Lower lobe of right lung (tissue), 2 donors: ENCODE measurements at regions not wholly inside any gene's neighbourhood (a gene's known extent, or its start where the extent isn't known, plus 50 kb on each side); places are given as distances from the start of the nearest gene placed in this dataset.

ENCODE experiments used
- ATAC-seq, 2 donors: fragments of 200-7000 bp; cut with Tn5 transposase; one replicate each; pipeline ENCODE4 v1.9.1; 2020 to 2022; ENCODE audit warnings: mild to moderate bottlenecking in 2 of 2, moderate library complexity in 2 of 2
- DNase-seq: peaks from one replicate; pipeline ENCODE4 v3.0.0-alpha.2; 2020
- H3K27ac ChIP-seq: fragments of 200-600 bp; one replicate; pipeline ENCODE4 v1.8.0; 2022
- H3K27me3 ChIP-seq: fragments of 200-600 bp; one replicate; pipeline ENCODE4 v1.8.0; 2022; ENCODE audit warnings: low read depth
- H3K36me3 ChIP-seq: fragments of 200-600 bp; one replicate; pipeline ENCODE4 v1.8.0; 2022; ENCODE audit warnings: mild to moderate bottlenecking
- H3K4me1 ChIP-seq: fragments of 200-600 bp; one replicate; pipeline ENCODE4 v1.8.0; 2022
- H3K4me3 ChIP-seq: fragments of 200-600 bp; one replicate; pipeline ENCODE4 v1.8.0; 2022; ENCODE audit warnings: mild to moderate bottlenecking
- H3K9me3 ChIP-seq: fragments of 200-600 bp; one replicate; pipeline ENCODE4 v1.8.0; 2022
- CTCF ChIP-seq: fragments of 200-600 bp; IDR thresholded peaks from one replicate; pipeline ENCODE4 v1.8.0; 2022; ENCODE audit warnings: antibody characterized with exemption, mild to moderate bottlenecking
- intact Hi-C: fragments of 100-400 bp; cut with DNase I; formaldehyde crosslinking; loops from one replicate; pipeline ENCODE4 v1.11.0; 2022
- donor health status: DM: no; HTN: yes; CAD: no; lungs with severe emphysema.

GRCh38 chr5:145465474-145466263 lies 369.5 kb downstream of the PRELID2 start:
- TF ChIP-seq CTCF, result no peak
- Histone ChIP-seq H3K9me3 (no peaks in the 10 kb centered on the region), H3K27ac (no peak overlapping the region), H3K4me1 (no peaks in the 10 kb centered on the region), H3K27me3 (no peaks in the 10 kb centered on the region), H3K36me3 (no peaks in the 10 kb centered on the region), H3K4me3 (no peak overlapping the region)
- intact Hi-C loops, result no loop called here
- ATAC-seq, result no peak
- no peak for DNase-seq

DNA sequence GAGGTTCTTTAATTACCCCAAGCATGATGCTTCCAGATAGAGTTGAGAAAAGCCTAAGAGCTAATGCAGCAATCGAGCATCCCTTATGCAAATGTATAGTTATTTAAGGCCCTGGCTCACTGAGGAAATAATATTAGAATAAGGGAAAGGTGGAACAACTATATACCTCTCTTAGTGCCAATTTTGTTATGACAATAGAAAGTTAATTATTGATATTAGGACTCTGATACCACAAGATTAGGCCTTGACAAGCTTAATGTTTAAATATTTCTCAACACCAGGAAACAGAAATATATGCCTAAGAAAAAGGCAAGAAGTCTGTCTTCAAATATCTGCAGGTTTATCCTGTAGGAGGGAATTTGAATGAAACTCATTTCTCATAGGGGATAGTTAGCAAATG lies 371.0 kb downstream of the PRELID2 start:
- Histone ChIP-seq H3K36me3 (no peaks in the 10 kb centered on the region), H3K27me3 (no peaks in the 10 kb centered on the region), H3K27ac (no peak overlapping the region), H3K9me3 (no peaks in the 10 kb centered on the region), H3K4me1 (no peaks in the 10 kb centered on the region), H3K4me3 (no peak overlapping the region)
- no peak for DNase-seq
- ATAC-seq, result no peak
- intact Hi-C loops, result no loop called here
- no peak for TF ChIP-seq CTCF

DNA sequence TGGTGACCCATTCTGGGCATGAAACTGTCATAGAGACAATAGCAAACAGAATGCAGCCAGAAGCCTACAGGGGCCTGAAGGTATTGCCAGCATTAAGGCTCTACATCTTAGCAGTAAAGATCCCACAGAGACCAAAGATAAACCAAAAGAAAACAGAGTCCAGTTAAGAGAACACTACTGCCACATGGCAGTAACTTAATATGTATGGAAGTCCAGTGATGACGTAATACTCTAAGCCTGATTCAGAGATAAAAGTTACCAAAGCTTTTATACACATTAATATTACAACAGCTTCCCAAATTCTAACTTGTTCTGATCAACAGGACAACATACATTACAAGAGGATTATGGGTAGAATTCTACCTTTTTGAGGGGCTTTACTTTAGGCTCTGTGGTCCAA lies 371.5 kb downstream of the PRELID2 start:
- intact Hi-C loops, result no loop called here
- ATAC-seq, result no peak
- H3K9me3 ChIP-seq, result no peaks in the 10 kb centered on the region

GRCh38 chr5:145462525-145462924 lies 372.6 kb downstream of the PRELID2 start:
- no peak for DNase-seq
- Histone ChIP-seq H3K4me1 (no peaks in the 10 kb centered on the region), H3K9me3 (no peaks in the 10 kb centered on the region), H3K36me3 (no peaks in the 10 kb centered on the region), H3K4me3 (no peak overlapping the region), H3K27me3 (no peaks in the 10 kb centered on the region), H3K27ac (no peak overlapping the region)
- intact Hi-C loops, result no loop called here
- ATAC-seq, result no peak
- TF ChIP-seq CTCF, result no peak

More for the DNA sequence above, 371.5 kb downstream of the PRELID2 start:
- H3K27me3 ChIP-seq, result no peaks in the 10 kb centered on the region
- no peak for TF ChIP-seq CTCF
- H3K4me3 ChIP-seq, result no peak overlapping the region
- no peak for DNase-seq
- H3K27ac ChIP-seq, result no peak overlapping the region
- H3K4me1 ChIP-seq, result no peaks in the 10 kb centered on the region
- H3K36me3 ChIP-seq, result no peaks in the 10 kb centered on the region

DNA sequence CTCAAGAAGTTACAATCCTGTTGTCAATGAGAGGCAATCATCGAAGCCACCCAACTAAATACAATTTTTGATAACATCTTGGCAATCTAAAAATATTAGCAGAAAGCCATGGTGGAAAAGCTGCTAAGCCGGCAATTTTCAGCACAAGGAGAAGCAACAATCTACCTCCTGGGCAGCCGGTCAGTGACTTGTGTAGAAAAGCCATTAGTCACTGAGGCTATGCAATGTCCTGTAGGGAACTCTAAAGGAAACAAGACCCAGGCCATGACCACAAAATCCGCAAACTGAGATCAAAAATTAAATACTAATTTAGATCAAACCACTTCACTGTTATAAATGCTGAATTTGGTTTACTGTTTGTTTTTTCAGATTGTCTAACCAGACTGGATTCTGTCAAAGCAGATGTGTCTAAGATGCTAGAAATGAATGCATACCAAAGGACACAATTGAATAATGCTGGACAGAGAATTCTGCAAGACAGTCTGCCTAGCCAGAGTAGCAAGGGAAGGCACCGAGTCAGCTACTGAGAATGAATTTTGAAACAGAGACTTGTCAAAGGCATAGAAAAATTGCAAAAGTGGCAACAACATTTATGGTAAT lies 384.8 kb downstream of the PRELID2 start:
- Histone ChIP-seq H3K9me3 (no peaks in the 10 kb centered on the region), H3K27ac (no peak overlapping the region), H3K36me3 (no peaks in the 10 kb centered on the region), H3K4me3 (no peak overlapping the region), H3K4me1 (no peaks in the 10 kb centered on the region), H3K27me3 (no peaks in the 10 kb centered on the region)
- intact Hi-C loops, result no loop called here
- no peak for ATAC-seq
- no peak for TF ChIP-seq CTCF
- no peak for DNase-seq
